Panc1 (cell line): ENCODE measurements at regions not wholly inside any gene's neighbourhood (a gene's known extent, or its start where the extent isn't known, plus 50 kb on each side); places are given as distances from the start of the nearest gene placed in this dataset.

Experiments used
- ATAC-seq: fragments of 200-7000 bp; cut with Tn5 transposase; 2 replicates; pipeline ENCODE4 v1.9.1; 2020; ENCODE audit warnings: mild to moderate bottlenecking, moderate library complexity
- BruUV-seq: library from RNA; stranded (reverse); fragments of 400-500 nt; replicated peaks from 2 replicates; lab custom pipeline; 2021; lab: Mats Ljungman, UMichigan
- CTCF ChIA-PET: fragments of 300-600 bp; sonication (Branson Sonifier 250); formaldehyde crosslinking; loops from one replicate; lab custom pipeline; 2022; ENCODE audit warnings: antibody characterized with exemption; lab: Charles Lee
- POLR2A ChIA-PET: fragments of 300-600 bp; sonication (Branson Sonifier 250); formaldehyde crosslinking; loops from one replicate; lab custom pipeline; 2022; ENCODE audit warnings: antibody characterized with exemption; lab: Charles Lee
- DNase-seq: peaks from one replicate; pipeline ENCODE4 v3.0.0-alpha.2; 2010; ENCODE audit warnings: low read depth, low spot score
- H3K27ac ChIP-seq: 2 replicates; pipeline ENCODE4 v1.5.1; 2011; ENCODE audit warnings: mild to moderate bottlenecking, low read length, inconsistent platforms
- H3K27me3 ChIP-seq: fragments of 200-500 bp; sonication (Bioruptor generic); 2 replicates; pipeline ENCODE4 v1.6.0; 2014; ENCODE audit warnings: low read length, inconsistent platforms; ENCODE audit not compliant: control insufficient read depth, insufficient read depth
- H3K36me3 ChIP-seq: fragments of 200-500 bp; sonication (Bioruptor generic); 2 replicates; pipeline ENCODE4 v1.5.1; 2014; ENCODE audit warnings: inconsistent platforms, mild to moderate bottlenecking, low read length, moderate library complexity; ENCODE audit not compliant: control insufficient read depth, insufficient read depth
- H3K4me1 ChIP-seq: 2 replicates; pipeline ENCODE4 v1.5.1; 2011; ENCODE audit warnings: inconsistent platforms, mild to moderate bottlenecking, low read length, moderate library complexity; ENCODE audit not compliant: control insufficient read depth, insufficient read depth
- H3K4me3 ChIP-seq, 2 experiments: 2 replicates each; pipeline ENCODE4 v1.5.1; 2011 to 2012; ENCODE audit warnings: low read depth in 2 of 2, low read length in 2 of 2, mild to moderate bottlenecking in 2 of 2, inconsistent platforms in 1 of 2, moderate library complexity in 1 of 2
- H3K9me3 ChIP-seq: fragments of 200-500 bp; sonication (Bioruptor generic); 2 replicates; pipeline ENCODE4 v1.5.1; 2014; ENCODE audit warnings: low read depth, mild to moderate bottlenecking, inconsistent platforms, low read length, moderate library complexity; ENCODE audit not compliant: control insufficient read depth, insufficient read depth
- POLR2AphosphoS5 ChIP-seq: IDR thresholded peaks from 2 replicates; pipeline ENCODE4 v1.6.1; 2012; ENCODE audit warnings: mild to moderate bottlenecking, low read depth, low read length, moderate library complexity
- SIN3A ChIP-seq: IDR thresholded peaks from 2 replicates; pipeline ENCODE4 v1.6.1; 2012; ENCODE audit warnings: low read depth, mild to moderate bottlenecking, low read length, moderate library complexity, borderline replicate concordance; ENCODE audit not compliant: insufficient read depth
- TCF7L2 ChIP-seq: IDR thresholded peaks from 2 replicates; pipeline ENCODE4 v1.6.1; 2011; ENCODE audit warnings: mild to moderate bottlenecking, low read depth, low read length, inconsistent platforms
- in situ Hi-C: cut with HindIII; loops from 2 replicates; pipeline ENCODE4 v1.10.0; 2016; ENCODE audit warnings: low sequenced_read_pairs, low pct_unique_long_range_greater_than_20kb
- intact Hi-C: fragments of 100-400 bp; cut with micrococcal nuclease; formaldehyde crosslinking; loops from one replicate; pipeline ENCODE4 v1.10.0; 2022; ENCODE audit not compliant: unreplicated experiment
- TF ChIP-seq, protein P1 (sequence below), 2 experiments: IDR thresholded peaks; 2 replicates each; pipeline ENCODE4 v1.6.1; 2011 to 2012; ENCODE audit warnings: low read depth in 2 of 2, control low read depth in 1 of 2, low read length in 1 of 2, mild to moderate bottlenecking in 1 of 2, moderate library complexity in 1 of 2; ENCODE audit not compliant: insufficient read depth in 1 of 2
- TF ChIP-seq, protein P2 (sequence below): fragments of 450-650 bp; IDR thresholded peaks from 2 replicates; pipeline ENCODE4 v1.5.1; 2017; ENCODE audit warnings: mild to moderate bottlenecking

DNA sequence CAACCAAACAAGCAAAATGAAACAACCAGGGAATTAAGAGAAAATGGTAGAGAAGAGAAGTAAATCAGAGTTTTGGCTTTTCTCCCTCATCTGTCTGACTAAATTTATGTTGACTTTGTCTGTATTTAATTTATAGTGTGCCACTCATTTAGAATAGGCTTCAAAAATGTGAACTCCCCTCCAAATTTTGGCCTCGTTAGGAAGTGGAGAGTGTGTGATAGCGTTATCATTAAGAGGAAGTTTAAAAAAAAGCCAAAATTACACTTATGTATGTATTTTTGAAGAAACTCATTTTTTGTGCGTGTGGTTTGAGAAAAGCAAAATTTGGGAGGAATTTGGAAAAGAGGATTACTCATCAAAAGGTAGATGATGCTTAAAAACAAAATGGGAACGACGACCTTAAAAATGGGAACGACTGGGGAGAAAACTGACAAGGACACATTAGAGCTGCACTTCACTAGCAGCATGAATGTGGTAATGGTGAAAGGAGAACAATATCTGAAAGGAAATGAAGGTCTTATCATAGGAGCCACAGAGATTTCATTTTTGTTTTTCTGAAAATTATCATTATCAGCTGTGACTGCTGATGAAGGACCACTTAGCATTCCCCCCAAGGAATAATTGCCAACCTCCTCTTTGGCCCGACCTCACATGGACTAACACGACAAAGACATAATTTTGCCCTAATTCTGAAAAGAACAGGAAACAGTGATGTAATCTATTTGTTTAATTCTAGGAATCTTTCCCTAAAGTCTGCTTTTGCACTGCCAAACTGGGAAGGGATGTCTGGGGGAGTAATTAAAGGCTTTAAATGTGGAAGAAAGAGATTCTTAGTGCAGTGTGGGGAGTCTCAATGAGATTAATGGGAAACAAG is 163.2 kb upstream of the P2RY1 start:
- intact Hi-C loops, result no loop called here
- H3K4me3 ChIP-seq, result no peak overlapping the region
- in situ Hi-C loops, result no loop called here
- no peak for ATAC-seq
- no peaks in the 10 kb centered on the region for H3K36me3 ChIP-seq
- no peaks in the 10 kb centered on the region for H3K27me3 ChIP-seq
- POLR2A ChIA-PET, result no interaction called here
- CTCF ChIA-PET, result no interaction called here
- no peak overlapping the region for H3K27ac ChIP-seq
- H3K4me1 ChIP-seq, result no peaks in the 10 kb centered on the region
- no peaks in the 10 kb centered on the region for H3K9me3 ChIP-seq
- no TSS peak for BruUV-seq
- no peak for DNase-seq
- TF ChIP-seq SIN3A (no peak), POLR2AphosphoS5 (no peak), TCF7L2 (no peak)
- TF ChIP-seq, protein P1, sequence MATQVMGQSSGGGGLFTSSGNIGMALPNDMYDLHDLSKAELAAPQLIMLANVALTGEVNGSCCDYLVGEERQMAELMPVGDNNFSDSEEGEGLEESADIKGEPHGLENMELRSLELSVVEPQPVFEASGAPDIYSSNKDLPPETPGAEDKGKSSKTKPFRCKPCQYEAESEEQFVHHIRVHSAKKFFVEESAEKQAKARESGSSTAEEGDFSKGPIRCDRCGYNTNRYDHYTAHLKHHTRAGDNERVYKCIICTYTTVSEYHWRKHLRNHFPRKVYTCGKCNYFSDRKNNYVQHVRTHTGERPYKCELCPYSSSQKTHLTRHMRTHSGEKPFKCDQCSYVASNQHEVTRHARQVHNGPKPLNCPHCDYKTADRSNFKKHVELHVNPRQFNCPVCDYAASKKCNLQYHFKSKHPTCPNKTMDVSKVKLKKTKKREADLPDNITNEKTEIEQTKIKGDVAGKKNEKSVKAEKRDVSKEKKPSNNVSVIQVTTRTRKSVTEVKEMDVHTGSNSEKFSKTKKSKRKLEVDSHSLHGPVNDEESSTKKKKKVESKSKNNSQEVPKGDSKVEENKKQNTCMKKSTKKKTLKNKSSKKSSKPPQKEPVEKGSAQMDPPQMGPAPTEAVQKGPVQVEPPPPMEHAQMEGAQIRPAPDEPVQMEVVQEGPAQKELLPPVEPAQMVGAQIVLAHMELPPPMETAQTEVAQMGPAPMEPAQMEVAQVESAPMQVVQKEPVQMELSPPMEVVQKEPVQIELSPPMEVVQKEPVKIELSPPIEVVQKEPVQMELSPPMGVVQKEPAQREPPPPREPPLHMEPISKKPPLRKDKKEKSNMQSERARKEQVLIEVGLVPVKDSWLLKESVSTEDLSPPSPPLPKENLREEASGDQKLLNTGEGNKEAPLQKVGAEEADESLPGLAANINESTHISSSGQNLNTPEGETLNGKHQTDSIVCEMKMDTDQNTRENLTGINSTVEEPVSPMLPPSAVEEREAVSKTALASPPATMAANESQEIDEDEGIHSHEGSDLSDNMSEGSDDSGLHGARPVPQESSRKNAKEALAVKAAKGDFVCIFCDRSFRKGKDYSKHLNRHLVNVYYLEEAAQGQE (IDR thresholded peaks at IDR 0.05; ENCODE audit: insufficient read depth in 1 of 2, low read depth in 2 of 2, low read length in 1 of 2), result no peak
- TF ChIP-seq, protein P2, sequence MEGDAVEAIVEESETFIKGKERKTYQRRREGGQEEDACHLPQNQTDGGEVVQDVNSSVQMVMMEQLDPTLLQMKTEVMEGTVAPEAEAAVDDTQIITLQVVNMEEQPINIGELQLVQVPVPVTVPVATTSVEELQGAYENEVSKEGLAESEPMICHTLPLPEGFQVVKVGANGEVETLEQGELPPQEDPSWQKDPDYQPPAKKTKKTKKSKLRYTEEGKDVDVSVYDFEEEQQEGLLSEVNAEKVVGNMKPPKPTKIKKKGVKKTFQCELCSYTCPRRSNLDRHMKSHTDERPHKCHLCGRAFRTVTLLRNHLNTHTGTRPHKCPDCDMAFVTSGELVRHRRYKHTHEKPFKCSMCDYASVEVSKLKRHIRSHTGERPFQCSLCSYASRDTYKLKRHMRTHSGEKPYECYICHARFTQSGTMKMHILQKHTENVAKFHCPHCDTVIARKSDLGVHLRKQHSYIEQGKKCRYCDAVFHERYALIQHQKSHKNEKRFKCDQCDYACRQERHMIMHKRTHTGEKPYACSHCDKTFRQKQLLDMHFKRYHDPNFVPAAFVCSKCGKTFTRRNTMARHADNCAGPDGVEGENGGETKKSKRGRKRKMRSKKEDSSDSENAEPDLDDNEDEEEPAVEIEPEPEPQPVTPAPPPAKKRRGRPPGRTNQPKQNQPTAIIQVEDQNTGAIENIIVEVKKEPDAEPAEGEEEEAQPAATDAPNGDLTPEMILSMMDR, result no peak

DNA sequence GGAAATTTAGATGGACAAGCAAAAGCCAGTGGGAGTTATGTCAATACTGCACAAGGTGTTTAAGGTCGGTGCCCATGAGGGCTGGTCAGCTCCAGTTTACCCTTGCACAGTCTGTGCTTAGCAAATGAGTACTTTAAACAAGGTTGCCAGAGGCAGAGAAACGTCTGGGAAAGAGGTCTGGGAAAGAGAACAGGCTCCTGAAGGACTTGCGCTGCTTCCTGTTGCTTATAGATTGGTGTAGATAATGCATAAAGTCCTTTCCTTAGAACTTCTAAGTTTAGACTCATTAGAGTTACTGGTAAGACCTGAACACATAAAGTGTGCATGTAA is 162.6 kb upstream of the P2RY1 start:
- TF ChIP-seq TCF7L2 (no peak), SIN3A (no peak), POLR2AphosphoS5 (no peak)
- TF ChIP-seq, protein P1 (IDR thresholded peaks at IDR 0.05; ENCODE audit: insufficient read depth in 1 of 2, low read depth in 2 of 2, low read length in 1 of 2), result no peak
- TF ChIP-seq, protein P2, result no peak
- Histone ChIP-seq H3K27me3 (no peaks in the 10 kb centered on the region), H3K4me3 (no peak overlapping the region), H3K4me1 (no peaks in the 10 kb centered on the region), H3K9me3 (no peaks in the 10 kb centered on the region), H3K27ac (no peak overlapping the region), H3K36me3 (no peaks in the 10 kb centered on the region)
- BruUV-seq, result no TSS peak
- DNase-seq (no peak), ATAC-seq (no peak)
- intact Hi-C loops, result no loop called here
- ChIA-PET CTCF (no interaction called here), POLR2A (no interaction called here)
- in situ Hi-C loops, result no loop called here
